A673 (cell line): ENCODE measurements at regions not wholly inside any gene's neighbourhood (a gene's known extent, or its start where the extent isn't known, plus 50 kb on each side); places are given as distances from the start of the nearest gene placed in this dataset.
A peak's percentile ranks its signal among the peaks of the same experiment; 100 is the strongest.
"Not testable (repeated sequence)": the region's sequence is repeated elsewhere in the genome, so short reads cannot be mapped to it uniquely, and the experiment has no call there.

Experiments
- BruUV-seq: library from RNA; stranded (reverse); fragments of 400-500 nt; replicated peaks from 2 replicates; lab custom pipeline; 2021; lab: Mats Ljungman, UMichigan
- CTCF ChIA-PET: fragments of 300-600 bp; sonication (Branson Sonifier 250); formaldehyde crosslinking; loops from one replicate; lab custom pipeline; 2022; ENCODE audit warnings: antibody characterized with exemption; lab: Charles Lee
- POLR2A ChIA-PET: fragments of 300-600 bp; sonication (Branson Sonifier 250); formaldehyde crosslinking; loops from one replicate; lab custom pipeline; 2022; ENCODE audit warnings: antibody characterized with exemption; ENCODE audit not compliant: low non-redundant PET; lab: Charles Lee
- DNase-seq: peaks from one replicate; pipeline ENCODE4 v3.0.0-alpha.2; 2015; ENCODE audit warnings: low spot score
- H3K27ac ChIP-seq: fragments of 200-600 bp; sonication (generic); 2 replicates; pipeline ENCODE4 v1.5.1; 2016; ENCODE audit warnings: mixed run types, low read depth, mild to moderate bottlenecking, mixed read lengths, antibody characterized with exemption, low read length; ENCODE audit not compliant: poor library complexity, severe bottlenecking
- H3K27me3 ChIP-seq: fragments of 200-600 bp; sonication (generic); replicated peaks from 2 replicates; pipeline ENCODE4 v1.6.1; 2017; ENCODE audit warnings: mixed run types, low read depth, mild to moderate bottlenecking, mixed read lengths, antibody characterized with exemption, low read length; ENCODE audit not compliant: insufficient read depth, poor library complexity
- H3K36me3 ChIP-seq: fragments of 200-600 bp; sonication (generic); 2 replicates; pipeline ENCODE4 v1.6.1; 2016; ENCODE audit warnings: mixed run types, mild to moderate bottlenecking, mixed read lengths, antibody characterized with exemption, low read length; ENCODE audit not compliant: insufficient read depth, poor library complexity, severe bottlenecking
- H3K4me1 ChIP-seq: fragments of 200-600 bp; sonication (generic); 2 replicates; pipeline ENCODE4 v1.6.1; 2017; ENCODE audit warnings: mixed run types, mild to moderate bottlenecking, mixed read lengths, antibody characterized with exemption, low read length; ENCODE audit not compliant: insufficient read depth, poor library complexity, severe bottlenecking
- H3K4me3 ChIP-seq: fragments of 200-600 bp; sonication (generic); 2 replicates; pipeline ENCODE4 v1.5.1; 2016; ENCODE audit warnings: low read depth, mixed run types, mild to moderate bottlenecking, mixed read lengths, low read length; ENCODE audit not compliant: poor library complexity, severe bottlenecking
- H3K9me3 ChIP-seq: fragments of 200-600 bp; sonication (generic); 2 replicates; pipeline ENCODE4 v1.6.1; 2016; ENCODE audit warnings: mixed run types, low read depth, mild to moderate bottlenecking, mixed read lengths, antibody characterized with exemption, low read length; ENCODE audit not compliant: poor library complexity, severe bottlenecking
- intact Hi-C: fragments of 100-400 bp; cut with micrococcal nuclease; formaldehyde crosslinking; loops from one replicate; pipeline ENCODE4 v1.10.0; 2022; ENCODE audit not compliant: unreplicated experiment

GRCh38 chr15:20628538-20628937 is 86.9 kb upstream of the GOLGA6L6 start:
- BruUV-seq, H3K27me3 ChIP-seq, H3K4me3 ChIP-seq, DNase-seq, H3K9me3 ChIP-seq, POLR2A ChIA-PET, H3K27ac ChIP-seq, H3K4me1 ChIP-seq, intact Hi-C loops, CTCF ChIA-PET, H3K36me3 ChIP-seq: not testable (repeated sequence)

DNA sequence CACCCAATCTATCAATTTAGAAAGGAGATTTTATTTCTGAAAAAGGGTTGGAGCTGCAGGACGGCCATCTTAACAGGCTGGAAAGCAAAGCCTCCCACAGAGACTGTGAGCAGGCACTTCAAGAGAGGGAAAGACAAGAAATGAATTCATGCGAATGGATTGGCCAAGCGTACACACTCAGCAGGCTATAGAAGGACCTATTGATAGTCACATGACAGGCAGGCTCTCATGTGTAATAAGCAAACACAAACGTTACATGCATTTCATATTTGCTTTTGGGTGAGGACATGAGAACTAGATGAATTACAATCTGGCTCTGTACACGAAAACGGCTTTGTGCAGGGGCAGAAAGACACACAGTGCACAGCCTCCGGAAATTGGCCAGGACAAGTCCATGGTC is 83.9 kb upstream of the GOLGA6L6 start:
- intact Hi-C loops, H3K27ac ChIP-seq, CTCF ChIA-PET, H3K4me1 ChIP-seq, BruUV-seq, H3K27me3 ChIP-seq, H3K36me3 ChIP-seq, H3K9me3 ChIP-seq, POLR2A ChIA-PET, H3K4me3 ChIP-seq, DNase-seq: not testable (repeated sequence)

DNA sequence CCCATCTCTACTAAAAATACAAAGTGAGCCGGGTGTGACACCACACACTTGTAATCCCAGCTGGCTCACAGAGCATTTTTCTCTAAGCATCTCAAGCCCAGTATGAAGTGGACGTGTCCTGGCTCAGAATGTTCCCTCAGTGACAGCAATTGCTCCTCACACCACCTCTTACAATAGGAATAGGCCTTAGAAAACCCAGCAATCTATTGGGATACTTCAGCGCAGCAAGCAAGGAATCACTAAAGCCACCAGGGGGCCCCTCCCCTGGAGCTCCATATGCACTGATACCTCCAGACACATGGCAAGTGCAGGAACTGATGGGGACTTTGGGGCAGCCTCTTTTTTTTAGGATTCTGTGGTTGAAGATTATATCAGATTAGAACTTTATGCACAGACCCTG is 82.5 kb upstream of the GOLGA6L6 start:
- DNase-seq, result peak; percentile 54
- CTCF ChIA-PET, H3K9me3 ChIP-seq, H3K27ac ChIP-seq, H3K27me3 ChIP-seq, BruUV-seq, H3K4me1 ChIP-seq, intact Hi-C loops, POLR2A ChIA-PET, H3K4me3 ChIP-seq, H3K36me3 ChIP-seq: not testable (repeated sequence)

DNA sequence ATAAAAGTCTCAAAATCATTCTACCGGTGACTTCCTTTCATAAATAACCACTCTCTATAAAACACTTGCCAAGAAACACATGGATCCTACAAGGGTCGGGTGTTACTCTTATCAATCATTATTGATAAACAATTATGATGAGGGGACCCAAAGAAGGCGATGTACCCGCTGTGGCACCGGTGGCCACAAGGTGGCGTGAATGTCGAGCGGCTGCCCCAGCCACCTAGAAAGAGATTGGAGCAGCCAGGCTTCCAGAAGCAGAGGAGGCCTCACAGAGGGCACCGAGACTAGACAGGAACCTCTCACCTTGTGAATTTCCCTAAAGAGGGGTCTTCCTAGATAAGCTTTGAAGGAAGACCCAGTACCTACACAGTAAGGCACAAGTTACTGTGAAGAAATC is 80.5 kb upstream of the GOLGA6L6 start:
- H3K4me3 ChIP-seq, intact Hi-C loops, BruUV-seq, H3K27ac ChIP-seq, POLR2A ChIA-PET, H3K27me3 ChIP-seq, H3K36me3 ChIP-seq, H3K4me1 ChIP-seq, DNase-seq, H3K9me3 ChIP-seq, CTCF ChIA-PET: not testable (repeated sequence)

DNA sequence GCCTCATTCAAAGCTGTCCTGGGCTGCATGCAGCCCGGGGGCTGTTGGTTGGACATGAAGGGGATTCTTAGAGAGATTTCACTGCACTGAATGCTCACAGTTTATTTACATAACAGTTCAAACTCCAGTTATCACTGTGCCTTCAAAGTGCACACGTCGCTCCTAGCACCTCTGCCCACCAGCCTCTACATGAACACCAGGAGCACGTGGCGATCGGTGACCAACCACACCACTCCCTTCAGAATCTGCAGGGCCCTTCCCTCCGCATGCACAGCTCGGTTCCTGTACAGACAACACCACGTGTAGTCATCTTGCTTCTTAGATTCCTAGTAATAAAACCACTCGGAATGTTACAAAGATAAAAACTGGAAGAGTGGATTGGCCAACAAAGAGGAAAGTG is 72.9 kb upstream of the GOLGA6L6 start:
- DNase-seq, H3K27ac ChIP-seq, H3K4me3 ChIP-seq, H3K4me1 ChIP-seq, H3K9me3 ChIP-seq, intact Hi-C loops, H3K36me3 ChIP-seq, POLR2A ChIA-PET, CTCF ChIA-PET, BruUV-seq, H3K27me3 ChIP-seq: not testable (repeated sequence)

- POLR2A ChIA-PET, CTCF ChIA-PET, DNase-seq, H3K9me3 ChIP-seq, H3K36me3 ChIP-seq, intact Hi-C loops, H3K27ac ChIP-seq, H3K4me3 ChIP-seq, H3K4me1 ChIP-seq, H3K27me3 ChIP-seq, BruUV-seq: not testable (repeated sequence)
These were observed 71.2 kb upstream of the GOLGA6L6 start for GRCh38 chr15:20612796-20613195.

DNA sequence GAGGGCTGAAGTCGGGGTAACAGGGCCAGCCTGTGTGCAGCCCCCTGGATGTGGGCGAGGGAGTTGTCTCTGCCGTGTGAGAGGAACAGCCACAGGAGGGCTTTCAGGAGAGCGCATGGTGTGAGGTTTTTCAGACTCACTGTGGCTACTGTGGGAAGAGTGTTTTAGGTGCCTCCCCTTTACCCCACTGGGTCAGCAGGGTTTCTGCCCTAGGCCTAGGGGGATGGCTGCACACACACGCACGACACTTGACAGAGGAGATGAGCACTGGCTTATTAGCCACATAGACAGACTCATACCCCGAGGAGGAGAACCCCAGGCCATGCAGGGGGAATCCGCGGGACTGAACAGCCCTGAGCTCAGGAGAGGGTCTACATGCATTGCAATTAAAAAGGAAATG is 70.8 kb upstream of the GOLGA6L6 start:
- intact Hi-C loops, DNase-seq, H3K36me3 ChIP-seq, H3K4me1 ChIP-seq, CTCF ChIA-PET, H3K27ac ChIP-seq, POLR2A ChIA-PET, H3K27me3 ChIP-seq, BruUV-seq, H3K4me3 ChIP-seq, H3K9me3 ChIP-seq: not testable (repeated sequence)

DNA sequence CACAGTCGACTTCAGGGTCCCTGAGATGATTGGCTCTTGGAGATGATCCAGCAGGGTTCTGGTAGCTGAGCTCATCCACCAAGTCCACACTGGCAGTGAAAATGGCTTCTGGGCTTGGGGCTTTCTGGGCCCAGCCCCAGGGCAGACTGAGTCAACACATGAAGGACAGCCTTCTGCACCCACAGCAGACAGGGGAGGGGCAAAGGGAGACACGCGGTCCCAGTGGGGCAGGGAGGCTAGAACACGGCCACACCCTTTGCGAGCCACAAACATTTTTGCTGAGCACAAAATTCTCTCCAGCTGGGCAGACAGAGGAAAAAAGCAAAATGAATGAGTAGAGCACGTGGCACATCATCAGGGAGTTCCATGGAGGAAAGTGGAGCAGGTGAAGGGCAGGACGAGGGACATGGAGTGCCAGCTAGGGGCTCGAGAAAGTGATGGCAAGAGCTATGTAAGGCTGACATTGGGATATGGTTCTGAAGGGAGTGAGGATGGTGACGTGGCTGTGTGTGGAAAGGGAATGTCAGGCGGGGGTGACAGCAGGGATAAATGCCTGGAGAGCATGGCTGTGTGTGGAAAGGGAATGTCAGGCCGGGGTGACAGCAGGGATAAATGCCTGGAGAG is 70.2 kb upstream of the GOLGA6L6 start:
- H3K4me3 ChIP-seq, intact Hi-C loops, BruUV-seq, H3K9me3 ChIP-seq, H3K4me1 ChIP-seq, H3K36me3 ChIP-seq, CTCF ChIA-PET, POLR2A ChIA-PET, H3K27me3 ChIP-seq, H3K27ac ChIP-seq, DNase-seq: not testable (repeated sequence)
